Transverse colon (tissue), 4 donors: ENCODE measurements at regions not wholly inside any gene's neighbourhood (a gene's known extent, or its start where the extent isn't known, plus 50 kb on each side); places are given as distances from the start of the nearest gene placed in this dataset.
"Not testable (repeated sequence)": the region's sequence is repeated elsewhere in the genome, so short reads cannot be mapped to it uniquely, and the experiment has no call there.

Source experiments
- DNase-seq: peaks from one replicate; pipeline ENCODE4 v3.0.0-alpha.2; 2019
- H3K27ac ChIP-seq, 4 donors: fragments of 200-600 bp; sonication (generic); 2 replicates each; pipeline ENCODE4 v1.5.1; 2016 to 2018; ENCODE audit warnings: inconsistent platforms in 4 of 4
- H3K27me3 ChIP-seq: fragments of 200-600 bp; sonication (generic); 2 replicates; pipeline ENCODE4 v1.5.1; 2017; ENCODE audit warnings: inconsistent platforms
- H3K36me3 ChIP-seq, 4 donors: fragments of 200-600 bp; sonication (generic); 2 replicates each; pipeline ENCODE4 v1.5.1; 2017 to 2019; ENCODE audit warnings: inconsistent platforms in 4 of 4
- H3K4me1 ChIP-seq, 4 donors: fragments of 200-600 bp; sonication (generic); 2 replicates each; pipeline ENCODE4 v1.5.1; 2017 to 2020; ENCODE audit warnings: inconsistent platforms in 4 of 4
- H3K4me3 ChIP-seq, 4 donors: fragments of 200-600 bp; sonication (generic); 1 replicate in 1 of 4; 2 replicates in 3 of 4; pipeline versions ENCODE4 v1.5.1 to v1.6.1; 2017 to 2019; ENCODE audit warnings: inconsistent platforms in 4 of 4
- H3K9me3 ChIP-seq, 2 donors: fragments of 200-600 bp; sonication (generic); 2 replicates each; pipeline ENCODE4 v1.5.1; 2017 to 2019; ENCODE audit warnings: inconsistent platforms in 2 of 2
- EP300 ChIP-seq: sonication (generic); formaldehyde crosslinking; IDR thresholded peaks from one replicate; pipeline ENCODE4 v1.6.1; 2017; ENCODE audit warnings: antibody characterized with exemption, low read depth
- POLR2A ChIP-seq: fragments of 450-650 bp; IDR thresholded peaks from one replicate; pipeline ENCODE4 v1.6.1; 2016; ENCODE audit warnings: antibody characterized with exemption, mild to moderate bottlenecking, moderate library complexity
- POLR2AphosphoS5 ChIP-seq, 3 donors: sonication (generic); formaldehyde crosslinking; IDR thresholded peaks; one replicate each; pipeline ENCODE4 v1.6.1; 2016; ENCODE audit warnings: antibody characterized with exemption in 3 of 3
- WGBS, 2 donors: methylation state at CpG; one replicate each; pipeline ENCODE4 v1.1.5; 2018; ENCODE audit warnings: low coverage in 1 of 2; 5-methylcytosine and 5-hydroxymethylcytosine counted together
- in situ Hi-C, 4 donors: fragments of 200-750 bp; cut with MboI; loops; one replicate each; pipeline versions ENCODE4 v1.15.0 to v1.15.1; 2017; ENCODE audit warnings: low sequenced_read_pairs in 3 of 4, low pct_ligation_motif_present in 1 of 4, low pct_unique_long_range_greater_than_20kb in 1 of 4
- intact Hi-C: fragments of 100-400 bp; cut with DNase I; formaldehyde crosslinking; loops from one replicate; pipeline ENCODE4 v1.15.1; 2023; ENCODE audit warnings: low total_unique reads
- TF ChIP-seq, protein P1 (sequence below), 5 experiments: fragments of 200-600 bp in 3 of 5; fragments of 450-650 bp in 2 of 5; sonication (generic) in 3 of 5; IDR thresholded peaks; 1 replicate in 2 of 5; 2 replicates in 3 of 5; pipeline ENCODE4 v1.5.1; 2016 to 2017; ENCODE audit warnings: antibody characterized with exemption in 5 of 5, inconsistent platforms in 3 of 5, mild to moderate bottlenecking in 2 of 5, moderate library complexity in 1 of 5

DNA sequence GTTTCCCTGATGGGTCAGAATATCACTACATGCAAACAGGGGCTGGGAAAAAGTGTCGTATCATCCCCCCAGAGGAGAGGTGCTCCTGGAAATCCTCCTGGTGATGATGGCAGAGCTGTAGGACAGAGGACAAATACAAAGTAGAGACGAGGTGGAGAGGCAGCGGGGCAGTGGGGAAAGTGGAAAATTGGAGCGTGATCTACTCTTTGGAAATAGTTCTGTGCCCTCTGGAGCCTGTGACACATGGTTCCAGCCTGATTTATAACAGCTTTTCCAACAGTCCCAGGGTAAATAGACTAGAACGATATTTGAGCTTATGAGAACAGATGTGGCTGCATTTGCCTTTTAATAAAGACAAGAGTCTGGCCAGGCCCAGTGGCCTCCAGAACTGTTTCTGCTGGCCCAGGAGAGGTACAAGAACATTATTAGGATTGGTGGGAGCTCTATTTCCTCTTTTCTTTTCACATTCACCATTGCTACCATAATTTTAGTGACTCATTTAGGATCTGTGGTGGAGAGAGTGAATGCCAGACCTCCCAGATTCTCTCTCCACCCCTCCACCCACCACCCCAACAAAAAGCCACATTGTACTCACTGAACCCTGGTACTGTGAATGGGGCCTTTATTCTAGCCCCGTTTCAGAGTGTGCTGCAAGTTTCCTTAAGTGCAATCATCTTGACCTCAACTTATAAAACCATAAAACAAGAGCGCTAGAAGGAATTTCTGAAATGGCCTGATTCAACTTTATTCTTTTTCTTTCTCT, 78.3 kb downstream of the BTBD3 start:
- peak overlapping the region in 2 of 4 donors; percentile 2 to 25 for H3K27ac ChIP-seq
- 47 to 60% methylated on average over 7 of the region's 7 CpGs for WGBS, 2 donors
- H3K36me3 ChIP-seq, result no peaks in the 10 kb centered on the region
- H3K4me3 ChIP-seq, result no peak overlapping the region
- in situ Hi-C loops, result no loop called here
- no peaks in the 10 kb centered on the region for H3K27me3 ChIP-seq
- peaks cover 0 to 12% (median 4%) of the 10 kb centered on the region in 4 donors for H3K4me1 ChIP-seq
- DNase-seq, result no peak
- TF ChIP-seq POLR2A (no peak), POLR2AphosphoS5 (IDR thresholded peaks at IDR 0.05) (no peak)
- no peaks in the 10 kb centered on the region for H3K9me3 ChIP-seq
- intact Hi-C loops, result no loop called here

DNA sequence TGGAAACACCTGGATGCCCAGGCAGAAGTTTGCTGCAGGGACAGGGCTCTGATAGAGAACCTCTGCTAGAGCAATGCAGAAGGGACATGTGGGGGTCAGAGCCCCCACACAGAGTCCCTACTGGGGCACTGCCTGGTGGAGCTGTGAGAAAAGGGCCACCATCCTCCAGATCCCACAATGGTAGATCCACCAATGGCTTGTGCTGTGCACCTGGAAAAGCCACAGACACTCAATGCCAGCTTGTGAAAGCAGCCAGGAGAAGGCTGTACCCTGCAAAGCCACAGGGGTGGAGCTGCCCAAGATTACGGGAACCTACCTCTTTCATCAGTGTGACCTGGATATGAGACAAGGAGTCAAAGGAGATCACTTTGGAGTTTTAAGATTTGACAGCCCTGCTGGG, 87.1 kb downstream of the BTBD3 start:
- H3K4me1 ChIP-seq, in situ Hi-C loops, H3K27me3 ChIP-seq, H3K4me3 ChIP-seq, intact Hi-C loops, DNase-seq, H3K27ac ChIP-seq, H3K36me3 ChIP-seq, H3K9me3 ChIP-seq: not testable (repeated sequence)
- WGBS, 2 donors, result 87% methylated on average over 1 of the region's 1 CpG; no CpG with 5 or more reads in 1 of the 2 donors

- no peaks in the 10 kb centered on the region for H3K36me3 ChIP-seq
- no peaks in the 10 kb centered on the region for H3K27me3 ChIP-seq
- peak; percentile 35 for DNase-seq
- in situ Hi-C loops, result no loop called here
- intact Hi-C loops, result no loop called here
- no peaks in the 10 kb centered on the region for H3K9me3 ChIP-seq
- H3K27ac ChIP-seq, result no peak overlapping the region
- H3K4me3 ChIP-seq, result no peak overlapping the region
- no peaks in the 10 kb centered on the region for H3K4me1 ChIP-seq
- WGBS, 2 donors, result 72 to 82% methylated on average over 8 to 9 of the region's 9 CpGs
- TF ChIP-seq, protein P1, sequence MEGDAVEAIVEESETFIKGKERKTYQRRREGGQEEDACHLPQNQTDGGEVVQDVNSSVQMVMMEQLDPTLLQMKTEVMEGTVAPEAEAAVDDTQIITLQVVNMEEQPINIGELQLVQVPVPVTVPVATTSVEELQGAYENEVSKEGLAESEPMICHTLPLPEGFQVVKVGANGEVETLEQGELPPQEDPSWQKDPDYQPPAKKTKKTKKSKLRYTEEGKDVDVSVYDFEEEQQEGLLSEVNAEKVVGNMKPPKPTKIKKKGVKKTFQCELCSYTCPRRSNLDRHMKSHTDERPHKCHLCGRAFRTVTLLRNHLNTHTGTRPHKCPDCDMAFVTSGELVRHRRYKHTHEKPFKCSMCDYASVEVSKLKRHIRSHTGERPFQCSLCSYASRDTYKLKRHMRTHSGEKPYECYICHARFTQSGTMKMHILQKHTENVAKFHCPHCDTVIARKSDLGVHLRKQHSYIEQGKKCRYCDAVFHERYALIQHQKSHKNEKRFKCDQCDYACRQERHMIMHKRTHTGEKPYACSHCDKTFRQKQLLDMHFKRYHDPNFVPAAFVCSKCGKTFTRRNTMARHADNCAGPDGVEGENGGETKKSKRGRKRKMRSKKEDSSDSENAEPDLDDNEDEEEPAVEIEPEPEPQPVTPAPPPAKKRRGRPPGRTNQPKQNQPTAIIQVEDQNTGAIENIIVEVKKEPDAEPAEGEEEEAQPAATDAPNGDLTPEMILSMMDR (IDR thresholded peaks at IDR 0.05), result peak; percentile 75 to 93 (median 88)
- no peak for TF ChIP-seq POLR2A
Observed at GRCh38 chr20:12012241-12013222, 94.8 kb downstream of the BTBD3 start.

DNA sequence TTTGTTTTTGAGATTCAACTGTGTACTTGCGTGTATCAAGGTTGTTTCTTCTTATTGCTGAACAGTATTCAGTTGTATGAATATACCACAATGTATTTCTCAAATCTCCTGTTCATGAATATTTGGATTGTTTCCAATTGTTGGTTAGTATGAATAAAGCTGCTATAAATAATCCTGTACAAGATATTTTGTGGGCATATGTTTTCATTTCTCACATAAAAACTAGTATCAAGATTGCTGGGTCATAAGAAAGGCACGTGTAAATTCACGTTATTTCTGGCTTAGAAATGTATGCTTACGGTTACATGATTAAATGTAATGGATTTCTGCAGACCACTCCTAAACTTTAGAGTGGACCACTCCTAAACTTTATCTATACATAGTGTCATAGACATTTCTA, 96.6 kb downstream of the BTBD3 start:
- Histone ChIP-seq H3K4me3 (no peak overlapping the region), H3K27me3 (no peaks in the 10 kb centered on the region), H3K9me3 (no peaks in the 10 kb centered on the region), H3K36me3 (no peaks in the 10 kb centered on the region), H3K4me1 (no peaks in the 10 kb centered on the region), H3K27ac (no peak overlapping the region)
- TF ChIP-seq POLR2AphosphoS5 (IDR thresholded peaks at IDR 0.05) (no peak), POLR2A (no peak), EP300 (no peak)
- TF ChIP-seq, protein P1 (IDR thresholded peaks at IDR 0.05), result no peak
- DNase-seq, result no peak
- intact Hi-C loops (no loop called here), in situ Hi-C loops (no loop called here)
- WGBS, 2 donors, result 86 to 89% methylated on average over 4 of the region's 4 CpGs

DNA sequence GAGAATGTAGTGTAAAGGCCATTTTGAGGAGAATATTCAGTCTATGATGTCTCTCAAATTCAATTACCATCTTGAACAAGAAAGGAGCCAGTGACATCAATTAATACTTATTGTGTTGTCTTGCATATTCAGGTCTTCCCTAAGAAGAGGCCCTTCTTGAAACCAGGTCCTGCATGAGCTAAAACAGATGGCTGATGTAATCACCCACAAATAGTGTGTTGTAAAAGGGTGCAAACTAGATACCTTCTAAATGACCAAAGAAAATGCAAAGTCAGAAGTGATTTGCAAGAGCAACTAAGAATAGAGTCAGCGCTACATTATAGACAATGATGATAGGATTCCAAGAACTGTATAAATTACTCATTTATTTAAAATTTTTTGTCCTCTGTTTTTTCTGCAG, 97.0 kb downstream of the BTBD3 start:
- no peak overlapping the region for H3K4me3 ChIP-seq
- no peaks in the 10 kb centered on the region for H3K27me3 ChIP-seq
- H3K4me1 ChIP-seq, result peaks cover 0 to 4% (median 2%) of the 10 kb centered on the region in 4 donors
- intact Hi-C loops, result no loop called here
- 90 to 93% methylated on average over 1 of the region's 1 CpG for WGBS, 2 donors
- H3K9me3 ChIP-seq, result no peaks in the 10 kb centered on the region
- H3K36me3 ChIP-seq, result no peaks in the 10 kb centered on the region
- in situ Hi-C loops, result no loop called here
- no peak for TF ChIP-seq EP300
- TF ChIP-seq, protein P1 (IDR thresholded peaks at IDR 0.05), result no peak
- no peak for TF ChIP-seq POLR2AphosphoS5 (IDR thresholded peaks at IDR 0.05)
- no peak for TF ChIP-seq POLR2A
- no peak for DNase-seq
- H3K27ac ChIP-seq, result no peak overlapping the region
